Urothelium cell line (cell line): ENCODE measurements at regions not wholly inside any gene's neighbourhood (a gene's known extent, or its start where the extent isn't known, plus 50 kb on each side); places are given as distances from the start of the nearest gene placed in this dataset.

Experiments used
- DNase-seq: peaks from one replicate; pipeline ENCODE4 v3.0.0; 2011; ENCODE audit warnings: low spot score, mixed read lengths
- FAIRE-seq: peaks from 2 replicates; lab custom pipeline; 2011; peaks lifted over from hg19 to GRCh38; lab: Jason Lieb, UNC

GRCh38 chr16:64425381-64425780 lies 696.5 kb downstream of the CDH11 start:
- FAIRE-seq: no peak

GRCh38 chr16:64422259-64422658 lies 699.6 kb downstream of the CDH11 start:
- FAIRE-seq: no peak
- no peak for DNase-seq

More at GRCh38 chr16:64425381-64425780, 696.5 kb downstream of the CDH11 start:
- DNase-seq: no peak

- DNase-seq (no peak), FAIRE-seq (no peak)
These were observed 700.3 kb downstream of the CDH11 start for GRCh38 chr16:64421515-64421914.

- FAIRE-seq (no peak), DNase-seq (no peak)
These were observed 702.0 kb downstream of the CDH11 start for GRCh38 chr16:64419832-64420231.

GRCh38 chr16:64417711-64418227 lies 704.1 kb downstream of the CDH11 start:
- no peak for DNase-seq
- no peak for FAIRE-seq

GRCh38 chr16:64416216-64417005 lies 705.5 kb downstream of the CDH11 start:
- FAIRE-seq: no peak
- DNase-seq: no peak

- FAIRE-seq (no peak), DNase-seq (no peak)
These were observed 709.1 kb downstream of the CDH11 start for GRCh38 chr16:64412578-64413280.

- DNase-seq (no peak), FAIRE-seq (no peak)
These were observed 711.6 kb downstream of the CDH11 start for GRCh38 chr16:64410306-64410705.

GRCh38 chr16:64409783-64410210 lies 712.1 kb downstream of the CDH11 start:
- no peak for DNase-seq
- FAIRE-seq: no peak

GRCh38 chr16:64408699-64409098 lies 713.2 kb downstream of the CDH11 start:
- no peak for DNase-seq

GRCh38 chr16:64406770-64407181 lies 715.1 kb downstream of the CDH11 start:
- FAIRE-seq: no peak

More at GRCh38 chr16:64408699-64409098, 713.2 kb downstream of the CDH11 start:
- no peak for FAIRE-seq

GRCh38 chr16:64403352-64403751 lies 718.5 kb downstream of the CDH11 start:
- DNase-seq: no peak
- no peak for FAIRE-seq

More at GRCh38 chr16:64406770-64407181, 715.1 kb downstream of the CDH11 start:
- DNase-seq: no peak

- DNase-seq (no peak), FAIRE-seq (no peak)
These were observed 723.1 kb downstream of the CDH11 start for GRCh38 chr16:64398793-64399192.

GRCh38 chr16:64397945-64398508 lies 723.8 kb downstream of the CDH11 start:
- FAIRE-seq (no peak), DNase-seq (no peak)

- FAIRE-seq: no peak
These were observed 724.8 kb downstream of the CDH11 start for GRCh38 chr16:64397042-64397441.

GRCh38 chr16:64394061-64394460 lies 727.8 kb downstream of the CDH11 start:
- DNase-seq: no peak
- FAIRE-seq: no peak

More at GRCh38 chr16:64397042-64397441, 724.8 kb downstream of the CDH11 start:
- DNase-seq: no peak

- DNase-seq: no peak
- no peak for FAIRE-seq
These were observed 729.4 kb downstream of the CDH11 start for GRCh38 chr16:64392456-64392855.

GRCh38 chr16:64391063-64391600 lies 730.7 kb downstream of the CDH11 start:
- DNase-seq (peak; percentile 14), FAIRE-seq (no peak)

GRCh38 chr16:64390102-64390501 lies 731.8 kb downstream of the CDH11 start:
- no peak for DNase-seq
- FAIRE-seq: no peak

GRCh38 chr16:64384636-64385035 lies 737.2 kb downstream of the CDH11 start:
- FAIRE-seq: no peak

GRCh38 chr16:64381979-64382378 lies 739.9 kb downstream of the CDH11 start:
- DNase-seq (no peak), FAIRE-seq (no peak)

More at GRCh38 chr16:64384636-64385035, 737.2 kb downstream of the CDH11 start:
- DNase-seq: no peak
